ENCODE measurements at regions not wholly inside any gene's neighbourhood (a gene's known extent, or its start where the extent isn't known, plus 50 kb on each side); places are given as distances from the start of the nearest gene placed in this dataset.

- Mint-ChIP-seq H3K27me3 (peaks cover 0 to 4% of the 10 kb centered on the region in 2 donors), H3K36me3 (no peaks in the 10 kb centered on the region), H3K4me1 (no peaks in the 10 kb centered on the region), H3K4me3 (no peak overlapping the region), H3K27ac (no peak overlapping the region), H3K9me3 (no peaks in the 10 kb centered on the region)
- no peaks in the 10 kb centered on the region for H3K9me3 ChIP-seq
- H3K27me3 ChIP-seq (replicated peaks in 1 of 2; ENCODE audit: control insufficient read depth in 2 of 2, extremely low read depth in 1 of 2, insufficient read depth in 2 of 2, low read length in 1 of 2) = peaks cover 0 to 8% of the 10 kb centered on the region in 2 experiments
- ATAC-seq (replicated peaks in 1 of 4) (no peak), DNase-seq (no peak)
- POLR2A ChIA-PET = no interaction called here
- H3K36me3 ChIP-seq (ENCODE audit: control insufficient read depth in 2 of 2, extremely low read depth in 1 of 2, insufficient read depth in 1 of 2, low read length in 1 of 2) = no peaks in the 10 kb centered on the region
- 67% methylated on average over 1 of the region's 3 CpGs for WGBS (ENCODE audit: insufficient coverage)
- H3K4me1 ChIP-seq (ENCODE audit: control insufficient read depth in 1 of 2, extremely low read depth in 1 of 2, insufficient read depth in 2 of 2, low read length in 2 of 2) = no peaks in the 10 kb centered on the region
- no peak overlapping the region for H3K4me3 ChIP-seq (ENCODE audit: control insufficient read depth in 1 of 2, extremely low read depth in 1 of 2, low read length in 1 of 2)
- no peak overlapping the region for H3K27ac ChIP-seq (ENCODE audit: low read length)
- CTCF ChIA-PET = no interaction called here
Measured at GRCh38 chr15:93185796-93186195, 96.8 kb upstream of the RGMA start.

DNA sequence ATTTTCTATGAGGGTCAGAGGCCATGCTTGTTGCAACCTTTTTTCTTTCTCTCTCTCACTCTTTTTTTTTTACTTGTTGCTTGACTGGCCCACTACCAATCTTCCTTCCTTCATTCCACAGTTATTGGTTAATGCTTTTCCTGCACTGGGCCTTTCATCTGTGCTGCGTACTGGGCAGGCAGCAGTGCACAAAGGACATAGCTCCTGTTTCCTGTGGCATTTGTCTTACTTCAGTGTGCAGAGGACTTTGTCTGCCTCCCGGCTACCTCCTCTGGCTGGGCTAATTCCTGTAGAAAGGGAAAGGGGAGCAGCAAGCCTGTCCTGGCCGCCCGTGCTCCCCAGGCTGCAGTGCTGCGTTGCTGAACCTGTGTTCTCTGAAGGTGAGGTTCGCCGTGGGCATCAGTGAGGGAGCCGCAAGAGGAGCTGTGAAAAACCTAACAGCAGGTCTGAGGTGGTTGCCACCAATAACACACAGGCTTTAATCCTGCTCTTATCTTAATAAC lies 93.7 kb upstream of the RGMA start:
- H3K4me1 ChIP-seq (ENCODE audit: control insufficient read depth in 1 of 2, extremely low read depth in 1 of 2, insufficient read depth in 2 of 2, low read length in 2 of 2) = peaks cover 0 to 5% of the 10 kb centered on the region in 2 experiments
- no peaks in the 10 kb centered on the region for H3K4me1 Mint-ChIP-seq
- ChIA-PET POLR2A (no interaction called here), CTCF (no interaction called here)
- no peak overlapping the region for H3K27ac Mint-ChIP-seq
- no peaks in the 10 kb centered on the region for H3K36me3 Mint-ChIP-seq
- no peak for ATAC-seq (replicated peaks in 1 of 4)
- H3K4me3 Mint-ChIP-seq = no peak overlapping the region
- H3K9me3 ChIP-seq = no peaks in the 10 kb centered on the region
- no peaks in the 10 kb centered on the region for H3K9me3 Mint-ChIP-seq
- no peak for DNase-seq
- no peak overlapping the region for H3K4me3 ChIP-seq (ENCODE audit: control insufficient read depth in 1 of 2, extremely low read depth in 1 of 2, low read length in 1 of 2)
- peaks cover 0 to 3% of the 10 kb centered on the region in 2 donors for H3K27me3 Mint-ChIP-seq
- no peaks in the 10 kb centered on the region for H3K36me3 ChIP-seq (ENCODE audit: control insufficient read depth in 2 of 2, extremely low read depth in 1 of 2, insufficient read depth in 1 of 2, low read length in 1 of 2)
- WGBS (ENCODE audit: insufficient coverage) = 89% methylated on average over 7 of the region's 8 CpGs
- peaks cover 0 to 20% of the 10 kb centered on the region in 2 experiments for H3K27me3 ChIP-seq (replicated peaks in 1 of 2; ENCODE audit: control insufficient read depth in 2 of 2, extremely low read depth in 1 of 2, insufficient read depth in 2 of 2, low read length in 1 of 2)
- no peak overlapping the region for H3K27ac ChIP-seq (ENCODE audit: low read length)

DNA sequence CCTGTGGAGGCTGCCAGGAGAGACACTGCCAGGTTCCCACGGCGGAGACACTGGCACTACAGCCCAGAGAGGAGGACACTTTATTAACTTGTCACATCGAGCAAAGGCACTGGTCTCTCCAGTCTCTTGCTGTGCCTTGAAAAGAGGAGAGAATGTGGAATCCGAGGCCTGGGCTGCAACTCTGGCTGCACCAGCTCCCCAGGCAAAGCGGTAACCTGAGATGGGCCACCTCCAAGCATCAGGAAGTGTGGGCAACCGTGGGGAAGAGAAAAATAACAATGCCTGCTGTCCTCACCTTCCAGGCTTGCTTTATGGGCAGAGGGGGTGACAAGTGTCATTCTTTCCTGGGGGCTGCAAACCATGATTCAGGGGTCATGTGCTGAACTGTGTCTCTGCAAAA lies 91.6 kb upstream of the RGMA start:
- Histone ChIP-seq H3K27me3 (replicated peaks in 1 of 2; ENCODE audit: control insufficient read depth in 2 of 2, extremely low read depth in 1 of 2, insufficient read depth in 2 of 2, low read length in 1 of 2) (peaks cover 0 to 23% of the 10 kb centered on the region in 2 experiments), H3K27ac (ENCODE audit: low read length) (no peak overlapping the region), H3K4me3 (ENCODE audit: control insufficient read depth in 1 of 2, extremely low read depth in 1 of 2, low read length in 1 of 2) (no peak overlapping the region), H3K4me1 (ENCODE audit: control insufficient read depth in 1 of 2, extremely low read depth in 1 of 2, insufficient read depth in 2 of 2, low read length in 2 of 2) (peaks cover 0 to 5% of the 10 kb centered on the region in 2 experiments), H3K36me3 (ENCODE audit: control insufficient read depth in 2 of 2, extremely low read depth in 1 of 2, insufficient read depth in 1 of 2, low read length in 1 of 2) (no peaks in the 10 kb centered on the region), H3K9me3 (no peaks in the 10 kb centered on the region)
- DNase-seq (no peak), ATAC-seq (replicated peaks in 1 of 4) (no peak)
- H3K4me1 Mint-ChIP-seq = no peaks in the 10 kb centered on the region
- no peak overlapping the region for H3K4me3 Mint-ChIP-seq
- WGBS (ENCODE audit: insufficient coverage) = 68% methylated on average over 6 of the region's 6 CpGs
- no peaks in the 10 kb centered on the region for H3K36me3 Mint-ChIP-seq
- no peaks in the 10 kb centered on the region for H3K9me3 Mint-ChIP-seq
- ChIA-PET POLR2A (no interaction called here), CTCF (no interaction called here)
- peaks cover 1 to 3% of the 10 kb centered on the region in 2 donors for H3K27me3 Mint-ChIP-seq
- no peak overlapping the region for H3K27ac Mint-ChIP-seq

DNA sequence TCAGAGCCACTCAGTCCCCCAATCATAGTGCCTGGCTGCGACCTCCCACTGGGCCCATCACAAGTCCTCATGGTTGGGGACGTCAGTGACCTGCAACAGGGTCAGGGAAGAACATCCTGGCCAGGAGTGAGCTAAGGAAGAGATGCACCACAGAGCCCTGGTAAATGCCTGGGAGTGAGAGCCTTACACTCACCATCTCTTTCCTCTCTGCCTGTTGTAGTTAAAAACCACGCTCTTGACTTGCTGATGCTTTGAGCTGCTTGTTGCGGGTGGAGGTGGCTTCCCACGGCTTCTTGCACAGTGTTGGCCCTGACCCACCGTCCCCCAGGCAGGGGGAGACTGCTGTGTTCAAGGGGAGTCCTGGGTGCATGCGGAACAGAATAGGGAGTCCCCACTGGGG lies 91.1 kb upstream of the RGMA start:
- ATAC-seq (replicated peaks in 1 of 4) = no peak
- H3K9me3 ChIP-seq = no peaks in the 10 kb centered on the region
- CTCF ChIA-PET = no interaction called here
- H3K9me3 Mint-ChIP-seq = no peaks in the 10 kb centered on the region
- H3K36me3 Mint-ChIP-seq = no peaks in the 10 kb centered on the region
- H3K27me3 Mint-ChIP-seq = peaks cover 5 to 9% of the 10 kb centered on the region in 2 donors
- peaks cover 0 to 27% of the 10 kb centered on the region in 2 experiments for H3K27me3 ChIP-seq (replicated peaks in 1 of 2; ENCODE audit: control insufficient read depth in 2 of 2, extremely low read depth in 1 of 2, insufficient read depth in 2 of 2, low read length in 1 of 2)
- 65% methylated on average over 4 of the region's 7 CpGs for WGBS (ENCODE audit: insufficient coverage)
- POLR2A ChIA-PET = no interaction called here
- H3K4me3 ChIP-seq (ENCODE audit: control insufficient read depth in 1 of 2, extremely low read depth in 1 of 2, low read length in 1 of 2) = no peak overlapping the region
- H3K36me3 ChIP-seq (ENCODE audit: control insufficient read depth in 2 of 2, extremely low read depth in 1 of 2, insufficient read depth in 1 of 2, low read length in 1 of 2) = no peaks in the 10 kb centered on the region
- H3K4me3 Mint-ChIP-seq = no peak overlapping the region
- no peak overlapping the region for H3K27ac Mint-ChIP-seq
- no peak overlapping the region for H3K27ac ChIP-seq (ENCODE audit: low read length)
- DNase-seq = no peak
- peaks cover 0 to 5% of the 10 kb centered on the region in 2 experiments for H3K4me1 ChIP-seq (ENCODE audit: control insufficient read depth in 1 of 2, extremely low read depth in 1 of 2, insufficient read depth in 2 of 2, low read length in 2 of 2)
- H3K4me1 Mint-ChIP-seq = no peaks in the 10 kb centered on the region

DNA sequence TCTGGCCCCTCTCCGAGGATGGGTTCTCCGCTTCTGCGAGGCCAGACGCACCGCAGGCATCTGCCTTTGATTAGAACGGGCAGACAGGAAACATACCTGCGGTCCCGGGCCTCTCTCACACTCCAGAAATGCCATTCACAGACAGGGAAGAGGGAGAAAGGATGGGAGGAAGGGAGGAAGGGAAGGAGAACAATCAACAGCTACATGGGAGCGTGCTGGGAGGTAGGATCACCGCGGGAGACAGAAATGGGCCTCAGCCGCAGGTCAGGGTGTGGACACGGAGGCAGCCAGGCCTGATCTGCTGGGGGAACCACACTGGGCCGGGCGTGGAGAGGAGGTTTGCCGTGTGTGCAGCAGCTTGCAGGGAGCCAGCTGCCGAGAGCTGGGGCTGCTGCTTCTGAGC lies 90.7 kb upstream of the RGMA start:
- no peak overlapping the region for H3K4me3 ChIP-seq (ENCODE audit: control insufficient read depth in 1 of 2, extremely low read depth in 1 of 2, low read length in 1 of 2)
- H3K36me3 ChIP-seq (ENCODE audit: control insufficient read depth in 2 of 2, extremely low read depth in 1 of 2, insufficient read depth in 1 of 2, low read length in 1 of 2) = no peaks in the 10 kb centered on the region
- ATAC-seq (replicated peaks in 1 of 4) = no peak
- H3K4me1 ChIP-seq (ENCODE audit: control insufficient read depth in 1 of 2, extremely low read depth in 1 of 2, insufficient read depth in 2 of 2, low read length in 2 of 2) = peaks cover 0 to 5% of the 10 kb centered on the region in 2 experiments
- no peaks in the 10 kb centered on the region for H3K9me3 Mint-ChIP-seq
- WGBS (ENCODE audit: insufficient coverage) = 92% methylated on average over 6 of the region's 17 CpGs
- CTCF ChIA-PET = no interaction called here
- H3K27ac Mint-ChIP-seq = no peak overlapping the region
- no peak overlapping the region for H3K27ac ChIP-seq (ENCODE audit: low read length)
- POLR2A ChIA-PET = no interaction called here
- H3K27me3 ChIP-seq (replicated peaks in 1 of 2; ENCODE audit: control insufficient read depth in 2 of 2, extremely low read depth in 1 of 2, insufficient read depth in 2 of 2, low read length in 1 of 2) = peaks cover 0 to 27% of the 10 kb centered on the region in 2 experiments
- H3K36me3 Mint-ChIP-seq = no peaks in the 10 kb centered on the region
- peaks cover 5 to 11% of the 10 kb centered on the region in 2 donors for H3K27me3 Mint-ChIP-seq
- DNase-seq = no peak
- no peak overlapping the region for H3K4me3 Mint-ChIP-seq
- H3K4me1 Mint-ChIP-seq = no peaks in the 10 kb centered on the region
- H3K9me3 ChIP-seq = no peaks in the 10 kb centered on the region

DNA sequence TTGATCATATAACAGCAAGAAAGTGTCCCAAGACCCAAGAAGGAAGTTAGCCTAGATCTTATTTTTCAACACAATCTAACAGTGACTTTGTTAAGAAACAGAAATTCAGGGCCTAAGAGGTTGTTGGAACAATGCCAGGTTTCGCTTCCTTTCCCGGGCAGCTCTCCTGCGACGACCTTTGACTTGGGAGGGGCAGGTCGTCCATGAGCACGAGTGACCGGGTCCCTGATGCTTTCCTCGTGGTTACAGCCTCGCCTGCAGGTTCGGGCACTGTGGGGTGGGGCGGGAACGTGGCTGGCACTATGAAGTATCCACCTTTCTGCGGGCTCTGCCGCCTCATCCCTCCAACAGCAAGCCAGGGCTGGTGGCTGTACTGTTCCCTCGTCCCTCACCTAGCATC lies 90.1 kb upstream of the RGMA start:
- POLR2A ChIA-PET = no interaction called here
- H3K4me1 Mint-ChIP-seq = no peaks in the 10 kb centered on the region
- DNase-seq (peak in 2 of 35 experiments; percentile 18 to 26), ATAC-seq (replicated peaks in 1 of 4) (no peak)
- H3K27ac ChIP-seq (ENCODE audit: low read length) = no peak overlapping the region
- no peak overlapping the region for H3K4me3 ChIP-seq (ENCODE audit: control insufficient read depth in 1 of 2, extremely low read depth in 1 of 2, low read length in 1 of 2)
- H3K27ac Mint-ChIP-seq = no peak overlapping the region
- H3K36me3 ChIP-seq (ENCODE audit: control insufficient read depth in 2 of 2, extremely low read depth in 1 of 2, insufficient read depth in 1 of 2, low read length in 1 of 2) = no peaks in the 10 kb centered on the region
- H3K4me1 ChIP-seq (ENCODE audit: control insufficient read depth in 1 of 2, extremely low read depth in 1 of 2, insufficient read depth in 2 of 2, low read length in 2 of 2) = peaks cover 0 to 5% of the 10 kb centered on the region in 2 experiments
- H3K9me3 Mint-ChIP-seq = no peaks in the 10 kb centered on the region
- H3K4me3 Mint-ChIP-seq = no peak overlapping the region
- H3K27me3 Mint-ChIP-seq = peaks cover 5 to 11% of the 10 kb centered on the region in 2 donors
- WGBS (ENCODE audit: insufficient coverage) = 49% methylated on average over 9 of the region's 15 CpGs
- no peaks in the 10 kb centered on the region for H3K36me3 Mint-ChIP-seq
- H3K27me3 ChIP-seq (replicated peaks in 1 of 2; ENCODE audit: control insufficient read depth in 2 of 2, extremely low read depth in 1 of 2, insufficient read depth in 2 of 2, low read length in 1 of 2) = peaks cover 0 to 27% of the 10 kb centered on the region in 2 experiments
- H3K9me3 ChIP-seq = no peaks in the 10 kb centered on the region
- CTCF ChIA-PET = no interaction called here

GRCh38 chr15:93178371-93178770 lies 89.4 kb upstream of the RGMA start:
- H3K36me3 Mint-ChIP-seq = no peaks in the 10 kb centered on the region
- POLR2A ChIA-PET = no interaction called here
- H3K9me3 ChIP-seq = no peaks in the 10 kb centered on the region
- H3K9me3 Mint-ChIP-seq = no peaks in the 10 kb centered on the region
- H3K4me1 ChIP-seq (ENCODE audit: control insufficient read depth in 1 of 2, extremely low read depth in 1 of 2, insufficient read depth in 2 of 2, low read length in 2 of 2) = peaks cover 0 to 5% of the 10 kb centered on the region in 2 experiments
- H3K4me1 Mint-ChIP-seq = no peaks in the 10 kb centered on the region
- H3K4me3 Mint-ChIP-seq = no peak overlapping the region
- H3K36me3 ChIP-seq (ENCODE audit: control insufficient read depth in 2 of 2, extremely low read depth in 1 of 2, insufficient read depth in 1 of 2, low read length in 1 of 2) = no peaks in the 10 kb centered on the region
- peaks cover 0 to 22% of the 10 kb centered on the region in 2 experiments for H3K27me3 ChIP-seq (replicated peaks in 1 of 2; ENCODE audit: control insufficient read depth in 2 of 2, extremely low read depth in 1 of 2, insufficient read depth in 2 of 2, low read length in 1 of 2)
- H3K4me3 ChIP-seq (ENCODE audit: control insufficient read depth in 1 of 2, extremely low read depth in 1 of 2, low read length in 1 of 2) = no peak overlapping the region
- no peak for DNase-seq
- no peak overlapping the region for H3K27ac Mint-ChIP-seq
- WGBS (ENCODE audit: insufficient coverage) = 90% methylated on average over 8 of the region's 8 CpGs
- CTCF ChIA-PET = no interaction called here
- no peak overlapping the region for H3K27ac ChIP-seq (ENCODE audit: low read length)
- H3K27me3 Mint-ChIP-seq = peaks cover 5 to 11% of the 10 kb centered on the region in 2 donors
- no peak for ATAC-seq (replicated peaks in 1 of 4)

All from T-cell (primary cell).